H7 (cell line): ENCODE measurements at regions not wholly inside any gene's neighbourhood (a gene's known extent, or its start where the extent isn't known, plus 50 kb on each side); places are given as distances from the start of the nearest gene placed in this dataset.

Experiments
- DNase-seq: peaks from one replicate; pipeline ENCODE4 v3.0.0; 2012
- H3K27me3 ChIP-seq: 2 replicates; pipeline ENCODE4 v1.6.0; 2011; ENCODE audit warnings: mild to moderate bottlenecking, low read length; ENCODE audit not compliant: control insufficient read depth, insufficient read depth
- H3K36me3 ChIP-seq: replicated peaks from 2 replicates; pipeline ENCODE4 v1.5.1; 2011; ENCODE audit warnings: low read length; ENCODE audit not compliant: control insufficient read depth, insufficient read depth
- H3K4me3 ChIP-seq: 2 replicates; pipeline ENCODE4 v1.5.1; 2011; ENCODE audit warnings: low read depth, mild to moderate bottlenecking, control low read depth, low read length, moderate library complexity; ENCODE audit not compliant: insufficient read depth

DNA sequence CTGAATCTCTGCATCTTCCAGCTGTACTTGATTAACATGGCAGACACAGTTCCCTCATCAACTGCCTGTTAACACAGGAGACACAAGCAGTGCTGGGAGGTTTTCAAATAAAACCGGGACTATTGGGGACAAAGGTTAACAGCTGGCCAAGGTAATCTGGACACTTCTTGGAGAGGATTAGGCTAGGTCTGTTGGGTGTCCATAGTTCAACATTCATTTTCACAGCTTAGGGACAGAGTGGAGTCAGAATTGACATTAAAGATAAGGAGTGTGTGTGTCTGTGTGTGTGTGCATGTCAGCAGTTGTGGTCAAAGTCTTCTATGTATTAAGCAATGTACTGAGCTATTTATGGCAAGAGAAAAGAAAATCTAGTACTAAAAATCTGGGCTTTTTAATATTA is 216.2 kb downstream of the MED10 start:
- Histone ChIP-seq H3K4me3 (no peak overlapping the region), H3K36me3 (no peaks in the 10 kb centered on the region), H3K27me3 (no peaks in the 10 kb centered on the region)
- no peak for DNase-seq

- DNase-seq: no peak
Measured at GRCh38 chr5:6161257-6161656, 217.1 kb downstream of the MED10 start.

GRCh38 chr5:6159832-6160430 is 218.4 kb downstream of the MED10 start:
- no peak for DNase-seq
- no peaks in the 10 kb centered on the region for H3K27me3 ChIP-seq
- H3K4me3 ChIP-seq: no peak overlapping the region
- H3K36me3 ChIP-seq: no peaks in the 10 kb centered on the region

More at GRCh38 chr5:6161257-6161656, 217.1 kb downstream of the MED10 start:
- H3K27me3 ChIP-seq: no peaks in the 10 kb centered on the region
- no peak overlapping the region for H3K4me3 ChIP-seq
- no peaks in the 10 kb centered on the region for H3K36me3 ChIP-seq

- Histone ChIP-seq H3K36me3 (no peaks in the 10 kb centered on the region), H3K27me3 (no peaks in the 10 kb centered on the region), H3K4me3 (no peak overlapping the region)
- no peak for DNase-seq
Measured at GRCh38 chr5:6158974-6159831, 219.1 kb downstream of the MED10 start.

DNA sequence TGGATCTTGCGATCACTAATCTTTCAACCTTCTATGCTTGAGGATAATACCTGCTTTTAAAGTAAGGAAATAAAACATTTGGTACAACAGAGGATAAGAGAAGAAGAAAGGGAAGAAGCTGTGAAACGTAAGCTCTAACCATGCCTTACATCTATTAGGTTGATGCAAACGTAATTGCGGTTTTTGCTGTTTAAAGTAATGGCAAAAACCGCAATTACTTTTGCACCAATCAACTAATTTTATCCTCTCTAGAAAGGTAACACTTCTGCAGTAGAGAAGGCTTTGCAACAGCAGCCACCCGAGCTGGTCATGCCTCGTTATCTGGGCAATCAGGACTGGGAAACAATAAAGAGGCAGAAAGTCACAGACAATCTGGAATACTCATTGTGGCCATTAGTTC is 224.1 kb downstream of the MED10 start:
- DNase-seq: no peak
- H3K36me3 ChIP-seq: no peaks in the 10 kb centered on the region
- no peaks in the 10 kb centered on the region for H3K27me3 ChIP-seq
- H3K4me3 ChIP-seq: no peak overlapping the region

DNA sequence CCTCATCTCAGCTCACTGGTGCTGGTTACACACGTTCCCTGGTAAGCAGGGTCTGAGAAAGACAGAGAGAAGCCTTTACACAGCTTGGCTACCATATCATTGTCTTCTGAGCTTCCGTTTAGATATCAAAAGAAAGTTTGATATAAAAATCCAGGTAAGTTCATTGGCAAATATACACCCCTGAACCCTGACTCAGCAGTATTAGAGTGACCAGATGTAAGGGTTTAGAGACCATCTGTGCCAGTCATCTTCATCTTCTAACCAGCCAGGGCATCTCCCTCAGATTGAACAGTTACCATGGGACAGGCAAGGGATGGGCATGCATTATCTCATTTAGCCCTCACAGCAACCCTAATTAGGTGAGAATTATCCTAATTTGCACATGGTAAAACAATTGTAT is 232.1 kb downstream of the MED10 start:
- H3K36me3 ChIP-seq: no peaks in the 10 kb centered on the region
- DNase-seq: no peak

GRCh38 chr5:6145616-6146237 is 232.6 kb downstream of the MED10 start:
- DNase-seq: no peak
- H3K4me3 ChIP-seq: no peak overlapping the region
- no peaks in the 10 kb centered on the region for H3K27me3 ChIP-seq

More for the DNA sequence above, 232.1 kb downstream of the MED10 start:
- no peaks in the 10 kb centered on the region for H3K27me3 ChIP-seq
- no peak overlapping the region for H3K4me3 ChIP-seq

DNA sequence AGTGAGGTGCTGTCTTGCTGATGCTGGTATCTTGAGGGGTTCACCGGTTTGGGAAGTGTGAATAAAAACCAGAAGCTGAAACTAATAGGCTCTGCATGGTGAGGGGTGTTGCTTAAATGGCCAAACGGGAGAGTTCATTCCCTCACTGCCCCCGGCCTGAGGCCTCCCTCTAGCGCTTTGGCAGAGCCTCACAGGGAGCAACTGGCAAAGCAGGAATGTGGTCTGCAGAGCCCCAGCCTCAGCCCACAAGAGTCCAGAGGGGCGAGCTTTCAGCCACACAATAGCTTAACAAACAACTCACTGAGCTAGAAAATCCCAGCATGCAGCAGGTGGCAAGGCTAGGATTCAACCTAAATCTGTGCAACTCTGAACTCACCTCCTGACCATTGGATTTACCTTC is 234.8 kb downstream of the MED10 start:
- Histone ChIP-seq H3K36me3 (no peaks in the 10 kb centered on the region), H3K4me3 (no peak overlapping the region), H3K27me3 (no peaks in the 10 kb centered on the region)
- DNase-seq: peak; percentile 12

More at GRCh38 chr5:6145616-6146237, 232.6 kb downstream of the MED10 start:
- H3K36me3 ChIP-seq: no peaks in the 10 kb centered on the region

DNA sequence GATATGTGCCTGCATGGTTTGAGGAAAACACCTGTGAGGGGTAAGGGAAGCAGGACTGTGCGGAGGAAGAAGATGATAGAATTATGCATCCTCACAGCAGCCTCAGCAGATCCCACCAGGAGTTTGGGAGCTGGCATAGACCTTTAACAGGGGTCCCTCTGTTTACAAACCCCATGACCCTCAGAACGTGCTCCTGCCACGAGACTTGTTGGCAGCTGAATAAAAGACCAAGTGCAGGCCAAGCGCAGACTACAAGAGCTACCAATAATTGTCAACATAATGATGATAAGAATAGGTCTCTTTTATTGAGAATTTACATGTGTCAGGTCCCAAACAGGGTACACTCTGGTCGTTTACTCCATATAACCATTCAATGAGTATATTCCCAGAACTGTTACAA is 236.0 kb downstream of the MED10 start:
- DNase-seq: no peak
- no peaks in the 10 kb centered on the region for H3K27me3 ChIP-seq
- H3K36me3 ChIP-seq: no peaks in the 10 kb centered on the region
- H3K4me3 ChIP-seq: no peak overlapping the region

- DNase-seq: no peak
- no peak overlapping the region for H3K4me3 ChIP-seq
- H3K36me3 ChIP-seq: no peaks in the 10 kb centered on the region
- no peaks in the 10 kb centered on the region for H3K27me3 ChIP-seq
Measured at GRCh38 chr5:6140219-6140618, 238.1 kb downstream of the MED10 start.

GRCh38 chr5:6135977-6136376 is 242.4 kb downstream of the MED10 start:
- Histone ChIP-seq H3K4me3 (no peak overlapping the region), H3K36me3 (no peaks in the 10 kb centered on the region), H3K27me3 (no peaks in the 10 kb centered on the region)
- no peak for DNase-seq

GRCh38 chr5:6134281-6134680 is 244.1 kb downstream of the MED10 start:
- no peak for DNase-seq
- Histone ChIP-seq H3K4me3 (no peak overlapping the region), H3K36me3 (no peaks in the 10 kb centered on the region), H3K27me3 (no peaks in the 10 kb centered on the region)

DNA sequence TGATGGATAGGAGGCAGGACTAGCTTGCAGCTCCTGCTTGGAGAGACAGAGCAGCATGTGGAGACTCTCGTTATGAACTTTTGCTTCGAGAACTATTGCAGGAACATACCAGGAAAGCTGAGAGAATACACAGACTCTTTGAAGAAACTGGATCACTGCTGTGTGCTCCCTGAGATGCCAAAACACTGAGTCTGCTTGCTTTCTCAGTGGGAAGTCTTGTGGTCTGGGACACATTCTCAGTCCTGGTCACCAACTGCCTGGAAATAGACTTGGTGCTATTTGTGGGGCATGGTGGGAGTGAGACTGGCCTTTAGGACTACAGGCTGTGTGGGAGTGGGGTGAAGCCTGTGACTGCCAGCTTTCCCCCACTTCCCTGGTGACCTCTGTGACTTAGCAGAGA is 252.6 kb downstream of the MED10 start:
- Histone ChIP-seq H3K4me3 (no peak overlapping the region), H3K27me3 (no peaks in the 10 kb centered on the region), H3K36me3 (no peaks in the 10 kb centered on the region)
- DNase-seq: no peak

- no peak overlapping the region for H3K4me3 ChIP-seq
Measured at GRCh38 chr5:6118691-6119090, 259.7 kb downstream of the MED10 start.

GRCh38 chr5:6117212-6117611 is 261.1 kb downstream of the MED10 start:
- Histone ChIP-seq H3K27me3 (no peaks in the 10 kb centered on the region), H3K36me3 (no peaks in the 10 kb centered on the region), H3K4me3 (no peak overlapping the region)
- no peak for DNase-seq

More at GRCh38 chr5:6118691-6119090, 259.7 kb downstream of the MED10 start:
- no peaks in the 10 kb centered on the region for H3K36me3 ChIP-seq
- DNase-seq: no peak
- no peaks in the 10 kb centered on the region for H3K27me3 ChIP-seq
